NCI-H2196 (cell line): ENCODE measurements at regions not wholly inside any gene's neighbourhood (a gene's known extent, or its start where the extent isn't known, plus 50 kb on each side); places are given as distances from the start of the nearest gene placed in this dataset.
"Not testable (repeated sequence)": the region's sequence is repeated elsewhere in the genome, so short reads cannot be mapped to it uniquely, and the experiment has no call there.

Source experiments
- DNase-seq: peaks from one replicate; lab custom pipeline; 2025; ENCODE audit not compliant: unreplicated experiment; lab: John Stamatoyannopoulos, UW

GRCh38 chr5:176060472-176061268 lies 92.6 kb upstream of the THOC3 start:
- DNase-seq = not testable (repeated sequence)

GRCh38 chr5:176061269-176061622 lies 93.1 kb upstream of the THOC3 start:
- not testable (repeated sequence) for DNase-seq

GRCh38 chr5:176061660-176062059 lies 93.5 kb upstream of the THOC3 start:
- not testable (repeated sequence) for DNase-seq

GRCh38 chr5:176066262-176066945 lies 98.3 kb upstream of the THOC3 start:
- not testable (repeated sequence) for DNase-seq

- DNase-seq = not testable (repeated sequence)
These were observed 99.0 kb upstream of the THOC3 start for GRCh38 chr5:176067162-176067561.

- not testable (repeated sequence) for DNase-seq
These were observed 99.8 kb upstream of the THOC3 start for GRCh38 chr5:176067948-176068347.

GRCh38 chr5:176073996-176074571 lies 106.0 kb upstream of the THOC3 start:
- not testable (repeated sequence) for DNase-seq

GRCh38 chr5:176083717-176084116 lies 115.6 kb upstream of the THOC3 start:
- DNase-seq = not testable (repeated sequence)

GRCh38 chr5:176103083-176103482 lies 135.0 kb upstream of the THOC3 start:
- not testable (repeated sequence) for DNase-seq

GRCh38 chr5:176112888-176113287 lies 125.3 kb upstream of the SIMC1 start:
- not testable (repeated sequence) for DNase-seq

- not testable (repeated sequence) for DNase-seq
These were observed 124.4 kb upstream of the SIMC1 start for GRCh38 chr5:176113673-176114335.

- not testable (repeated sequence) for DNase-seq
These were observed 123.4 kb upstream of the SIMC1 start for GRCh38 chr5:176114825-176115224.

GRCh38 chr5:176117699-176118238 lies 120.5 kb upstream of the SIMC1 start:
- DNase-seq = not testable (repeated sequence)

- not testable (repeated sequence) for DNase-seq
These were observed 115.9 kb upstream of the SIMC1 start for GRCh38 chr5:176122361-176122760.

GRCh38 chr5:176124120-176124519 lies 114.1 kb upstream of the SIMC1 start:
- DNase-seq = not testable (repeated sequence)

GRCh38 chr5:176131771-176132170 lies 106.5 kb upstream of the SIMC1 start:
- no peak for DNase-seq

GRCh38 chr5:176132471-176133288 lies 105.5 kb upstream of the SIMC1 start:
- no peak for DNase-seq

GRCh38 chr5:176133289-176133870 lies 104.8 kb upstream of the SIMC1 start:
- DNase-seq = no peak

GRCh38 chr5:176133877-176134276 lies 104.3 kb upstream of the SIMC1 start:
- DNase-seq = no peak
